ENCODE measurements at regions not wholly inside any gene's neighbourhood (a gene's known extent, or its start where the extent isn't known, plus 50 kb on each side); places are given as distances from the start of the nearest gene placed in this dataset.

GRCh38 chr9:14027116-14027800 lies 286.7 kb downstream of the NFIB start:
- Histone ChIP-seq H3K27ac (replicated peaks in 1 of 4) (peak overlapping the region in 2 of 4 donors; percentile 42 to 50), H3K4me1 (peaks cover 40 to 50% (median 46%) of the 10 kb centered on the region in 4 donors), H3K27me3 (no peaks in the 10 kb centered on the region), H3K9me3 (no peaks in the 10 kb centered on the region), H3K36me3 (no peaks in the 10 kb centered on the region), H3K4me3 (no peak overlapping the region)
- TF ChIP-seq POLR2A (IDR thresholded peaks at IDR 0.05; ENCODE audit: low read depth), result no peak
- no peak for TF ChIP-seq CTCF (IDR thresholded peaks at IDR 0.05)
- TF ChIP-seq EP300 (IDR thresholded peaks at IDR 0.05), result no peak
- peak; percentile 31 to 80 for TF ChIP-seq POLR2AphosphoS5 (IDR thresholded peaks at IDR 0.05)
- no peak for DNase-seq (ENCODE audit: extremely low spot score)
- 46% methylated on average over 4 of the region's 4 CpGs for WGBS
- intact Hi-C loops (cut with DNase I), result no loop called here

GRCh38 chr9:14025741-14026140 lies 288.2 kb downstream of the NFIB start:
- intact Hi-C loops (cut with DNase I), result no loop called here
- WGBS, result 50% methylated on average over 2 of the region's 2 CpGs

GRCh38 chr9:14023285-14023684 lies 290.7 kb downstream of the NFIB start:
- WGBS, result 100% methylated on average over 1 of the region's 1 CpG
- intact Hi-C loops (cut with DNase I), result no loop called here
- H3K36me3 ChIP-seq, result no peaks in the 10 kb centered on the region
- H3K4me3 ChIP-seq, result no peak overlapping the region
- no peak for TF ChIP-seq POLR2AphosphoS5 (IDR thresholded peaks at IDR 0.05)
- TF ChIP-seq POLR2A (IDR thresholded peaks at IDR 0.05; ENCODE audit: low read depth), result no peak
- no peak for TF ChIP-seq CTCF (IDR thresholded peaks at IDR 0.05)
- no peak for TF ChIP-seq EP300 (IDR thresholded peaks at IDR 0.05)
- no peak overlapping the region for H3K27ac ChIP-seq (replicated peaks in 1 of 4)
- H3K4me1 ChIP-seq, result peaks cover 16 to 19% (median 17%) of the 10 kb centered on the region in 4 donors
- DNase-seq (ENCODE audit: extremely low spot score), result no peak
- no peaks in the 10 kb centered on the region for H3K9me3 ChIP-seq
- no peaks in the 10 kb centered on the region for H3K27me3 ChIP-seq

More at GRCh38 chr9:14025741-14026140, 288.2 kb downstream of the NFIB start:
- H3K4me1 ChIP-seq, result peaks cover 26 to 37% (median 33%) of the 10 kb centered on the region in 4 donors
- no peak for DNase-seq (ENCODE audit: extremely low spot score)
- no peaks in the 10 kb centered on the region for H3K27me3 ChIP-seq
- no peaks in the 10 kb centered on the region for H3K36me3 ChIP-seq
- no peak overlapping the region for H3K27ac ChIP-seq (replicated peaks in 1 of 4)
- no peak overlapping the region for H3K4me3 ChIP-seq
- TF ChIP-seq CTCF (IDR thresholded peaks at IDR 0.05) (no peak), POLR2A (IDR thresholded peaks at IDR 0.05; ENCODE audit: low read depth) (no peak), EP300 (IDR thresholded peaks at IDR 0.05) (no peak), POLR2AphosphoS5 (IDR thresholded peaks at IDR 0.05) (no peak)
- H3K9me3 ChIP-seq, result no peaks in the 10 kb centered on the region

- Histone ChIP-seq H3K4me1 (peaks cover 3 to 13% (median 9%) of the 10 kb centered on the region in 4 donors), H3K4me3 (no peak overlapping the region), H3K27me3 (no peaks in the 10 kb centered on the region), H3K9me3 (no peaks in the 10 kb centered on the region), H3K36me3 (no peaks in the 10 kb centered on the region), H3K27ac (replicated peaks in 1 of 4) (no peak overlapping the region)
- WGBS, result 64% methylated on average over 3 of the region's 3 CpGs
- no peak for TF ChIP-seq CTCF (IDR thresholded peaks at IDR 0.05)
- TF ChIP-seq EP300 (IDR thresholded peaks at IDR 0.05), result no peak
- TF ChIP-seq POLR2A (IDR thresholded peaks at IDR 0.05; ENCODE audit: low read depth), result no peak
- no peak for TF ChIP-seq POLR2AphosphoS5 (IDR thresholded peaks at IDR 0.05)
- DNase-seq (ENCODE audit: extremely low spot score), result no peak
- intact Hi-C loops (cut with DNase I), result no loop called here
These were observed 291.9 kb downstream of the NFIB start for GRCh38 chr9:14021871-14022525.

Data from esophagus muscularis mucosa (tissue), 4 donors.